DMS153 treated with DMSO at 0.1 percent for 48 hours (cell line): ENCODE measurements at regions not wholly inside any gene's neighbourhood (a gene's known extent, or its start where the extent isn't known, plus 50 kb on each side); places are given as distances from the start of the nearest gene placed in this dataset.

Source experiments
- DNase-seq: peaks from one replicate; lab custom pipeline; 2025; ENCODE audit not compliant: unreplicated experiment; lab: John Stamatoyannopoulos, UW

GRCh38 chr1:191641420-191642260 is 516.6 kb upstream of the RGS18 start:
- no peak for DNase-seq

DNA sequence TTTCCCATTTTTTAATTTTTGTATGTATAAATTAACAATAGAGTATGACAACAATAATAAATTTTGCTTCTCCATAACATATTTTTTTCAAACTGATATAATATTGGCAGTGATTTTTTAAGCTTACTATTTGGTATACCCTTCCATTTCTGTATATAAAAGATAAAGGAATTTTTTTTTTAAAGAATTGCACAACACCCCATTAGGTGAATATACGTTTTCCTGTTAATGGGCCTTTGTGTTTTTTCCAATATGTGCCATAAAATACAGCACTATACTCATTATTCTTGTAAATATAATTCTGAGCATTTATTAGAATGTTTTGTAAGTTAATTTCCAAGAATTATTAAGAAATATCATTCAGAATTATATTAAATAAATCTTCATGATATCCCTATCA is 515.2 kb upstream of the RGS18 start:
- no peak for DNase-seq

DNA sequence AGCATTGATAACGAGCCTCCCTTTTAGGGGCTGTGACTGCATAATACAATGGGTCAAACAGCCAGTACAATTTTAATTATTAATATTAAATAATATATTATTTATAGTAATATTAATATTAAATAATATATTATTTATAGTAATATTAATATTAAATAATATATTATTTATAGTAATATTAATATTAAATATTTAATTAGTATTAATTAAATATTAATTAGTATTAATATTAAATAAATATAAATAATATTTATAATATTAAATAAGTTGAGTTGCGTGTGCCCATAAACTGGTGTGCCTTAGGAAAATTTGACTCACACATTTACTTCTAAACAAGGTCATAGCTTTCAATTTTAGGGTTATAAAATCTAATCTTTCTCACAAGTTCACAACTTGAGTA is 509.3 kb upstream of the RGS18 start:
- DNase-seq, result no peak

DNA sequence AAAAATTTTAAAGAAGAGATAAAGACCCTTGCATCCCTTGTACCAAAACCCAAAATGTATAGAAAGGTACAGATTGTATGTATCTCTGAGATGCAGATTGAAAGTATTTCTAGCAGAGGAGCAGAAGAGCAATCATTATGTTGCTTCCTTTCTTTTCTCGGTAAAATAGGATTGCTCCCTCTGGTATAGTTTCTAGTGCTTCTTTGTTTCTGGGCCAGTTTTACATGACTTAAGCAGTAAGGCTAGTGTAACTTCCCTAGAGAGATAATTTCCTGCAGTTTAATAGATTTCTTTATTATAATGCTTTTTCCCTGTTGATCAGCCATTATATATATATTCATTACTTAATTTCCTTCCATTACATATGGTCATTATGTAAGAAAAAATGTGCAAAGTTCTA is 496.2 kb upstream of the RGS18 start:
- DNase-seq, result no peak

- no peak for DNase-seq
Observed at GRCh38 chr1:191662746-191663145, 495.5 kb upstream of the RGS18 start.

DNA sequence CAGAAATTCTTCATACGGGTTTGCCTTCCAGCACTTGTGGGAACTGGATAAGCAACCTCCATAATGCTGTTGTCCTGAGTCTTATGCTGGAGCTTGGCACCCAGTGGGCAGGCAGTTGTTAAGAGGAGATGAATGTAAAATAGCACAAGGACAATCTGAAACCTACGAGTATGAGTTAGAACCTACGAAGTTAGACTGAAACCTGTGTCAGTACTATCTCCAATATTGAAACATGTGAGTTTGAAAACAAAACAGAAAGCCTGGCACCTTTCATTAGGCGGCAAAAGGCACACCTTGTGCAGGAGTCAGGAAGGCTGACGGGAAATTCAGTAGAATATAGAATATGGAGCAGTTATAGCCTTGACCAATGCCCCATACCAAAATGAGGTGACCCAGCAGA is 489.7 kb upstream of the RGS18 start:
- no peak for DNase-seq

DNA sequence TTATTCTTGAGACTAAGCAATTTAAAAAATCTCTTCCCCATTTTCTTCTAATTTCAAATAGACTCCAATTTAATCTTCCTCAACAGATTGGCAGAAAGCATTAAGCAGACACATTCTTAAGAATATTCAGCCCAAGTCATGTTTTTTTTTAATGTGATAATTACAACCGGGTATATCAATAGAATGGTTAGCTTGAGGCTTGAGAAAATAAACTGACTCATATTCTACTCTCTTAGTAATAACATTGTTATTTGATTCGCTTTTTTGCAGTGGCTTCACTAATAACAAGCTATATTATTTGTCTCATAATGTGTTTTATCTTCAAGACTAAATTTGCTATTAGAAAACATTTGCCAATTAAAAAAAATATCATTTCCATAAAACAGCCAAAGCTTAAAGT is 488.6 kb upstream of the RGS18 start:
- DNase-seq, result no peak

DNA sequence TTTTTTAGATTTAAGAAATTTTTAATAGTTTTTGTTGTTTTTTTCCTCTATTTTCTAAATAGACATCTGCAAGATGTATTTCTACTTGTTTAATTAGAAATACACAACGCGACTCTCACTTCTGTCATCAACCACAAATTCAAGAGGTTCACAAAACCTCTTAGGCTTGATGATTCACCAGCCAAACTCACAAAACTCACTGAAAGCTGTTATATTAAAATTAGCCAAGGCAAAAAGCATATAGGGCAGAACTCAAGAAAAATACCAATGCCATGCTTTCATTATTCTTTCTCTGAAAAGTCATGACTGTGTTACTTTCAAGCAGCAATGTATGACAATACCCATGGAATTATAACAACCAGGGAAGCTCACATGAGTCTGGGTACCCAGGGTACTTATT is 487.0 kb upstream of the RGS18 start:
- no peak for DNase-seq

- DNase-seq, result no peak
Observed at GRCh38 chr1:191674626-191675179, 483.6 kb upstream of the RGS18 start.

DNA sequence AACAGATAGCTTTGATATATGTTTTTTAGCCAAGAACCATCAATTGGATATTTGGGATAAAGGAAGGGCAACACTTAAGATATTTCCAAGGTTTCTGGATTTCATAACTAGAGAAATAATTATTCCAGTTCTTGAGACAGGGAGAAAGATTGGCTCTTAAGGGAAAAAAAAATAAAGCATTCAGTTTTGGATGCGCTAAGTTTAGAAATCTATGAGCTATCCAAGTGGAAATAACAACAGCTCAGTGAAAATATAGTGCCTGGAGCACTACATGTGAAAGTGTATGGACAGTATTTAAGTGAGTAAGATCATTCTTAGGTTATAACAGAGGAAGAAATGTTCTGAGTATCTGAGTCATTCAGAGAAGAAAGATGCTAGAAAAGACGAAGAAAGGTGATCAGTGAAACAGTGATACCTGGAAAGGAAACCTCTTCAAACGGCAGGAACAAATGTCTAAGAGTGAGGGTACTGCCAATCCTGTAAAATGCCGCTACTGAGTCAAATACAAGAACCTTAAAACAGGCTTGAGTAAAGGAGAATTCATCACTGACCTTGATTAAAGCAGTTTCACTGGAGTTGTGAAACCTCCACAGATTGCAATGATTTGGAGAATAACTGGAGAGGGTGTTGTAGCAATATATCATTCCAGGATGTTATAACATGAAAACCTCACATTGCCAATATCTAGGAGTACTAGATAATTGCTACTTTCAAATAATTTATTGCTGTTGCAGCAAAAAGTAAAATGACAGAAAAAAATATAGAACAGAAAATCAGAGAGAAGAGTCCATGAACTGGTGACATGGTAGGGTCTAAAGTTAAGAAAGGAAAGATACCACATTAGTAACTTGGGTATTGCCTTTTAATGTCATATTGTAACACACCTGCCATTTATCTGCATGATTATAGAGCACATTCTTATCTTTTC is 482.1 kb upstream of the RGS18 start:
- DNase-seq, result no peak

- no peak for DNase-seq
Observed at GRCh38 chr1:191685669-191686068, 472.6 kb upstream of the RGS18 start.

GRCh38 chr1:191687721-191688120 is 470.5 kb upstream of the RGS18 start:
- DNase-seq, result no peak

DNA sequence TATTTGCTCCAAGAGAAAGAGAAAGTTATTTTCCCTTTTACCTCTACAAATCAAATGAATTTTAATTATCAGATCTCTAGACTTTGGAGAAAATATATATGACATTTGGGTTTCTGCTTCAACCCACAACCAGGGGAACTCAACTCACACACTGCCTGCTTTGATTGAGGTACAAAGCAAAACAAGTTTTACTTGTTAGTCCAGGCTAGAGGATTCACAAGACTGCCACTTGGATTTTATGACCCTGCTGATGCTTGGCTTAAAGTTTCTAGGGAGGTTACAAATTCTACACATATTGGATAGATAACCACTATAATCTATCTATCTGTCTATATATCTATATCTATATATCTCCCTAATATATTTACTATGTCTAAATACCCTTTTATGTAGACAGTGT is 467.3 kb upstream of the RGS18 start:
- DNase-seq, result no peak

DNA sequence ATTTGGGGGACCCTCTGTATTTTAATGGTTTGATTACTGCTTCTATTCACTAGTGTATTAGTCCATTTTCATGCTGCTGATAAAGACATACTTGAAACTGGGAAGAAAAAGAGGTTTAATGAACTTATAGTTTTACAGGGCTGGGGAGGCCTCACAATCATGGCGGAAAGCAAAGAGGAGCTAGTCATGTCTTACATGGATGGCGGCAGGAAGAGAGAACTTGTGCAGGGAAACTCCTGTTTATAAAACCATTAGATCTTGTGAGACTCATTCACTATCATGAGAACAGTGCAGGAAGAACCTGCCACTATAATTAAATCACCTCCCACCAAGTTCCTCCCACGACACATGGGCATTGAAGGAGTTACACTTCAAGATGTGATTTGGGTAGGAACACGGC is 464.5 kb upstream of the RGS18 start:
- DNase-seq, result no peak

- no peak for DNase-seq
Observed at GRCh38 chr1:191695865-191696264, 462.4 kb upstream of the RGS18 start.

DNA sequence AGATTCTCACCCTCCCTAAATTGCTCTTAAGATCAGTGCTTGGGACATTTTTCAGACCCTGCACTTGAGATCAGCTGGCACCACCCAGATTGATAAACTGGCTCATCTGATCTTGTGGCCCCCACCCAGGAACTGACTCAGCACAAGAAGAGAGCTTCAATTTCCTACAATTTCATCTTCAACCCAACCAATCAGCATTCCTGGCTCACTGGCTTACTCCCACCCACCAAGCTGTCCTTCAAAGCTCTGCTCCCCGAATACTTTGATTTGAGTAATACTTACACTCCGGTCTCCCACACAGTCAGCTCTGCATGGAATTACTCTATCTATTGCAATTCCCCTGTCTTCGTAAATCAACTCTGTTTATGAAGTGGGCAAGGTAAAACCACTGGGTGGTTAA is 461.9 kb upstream of the RGS18 start:
- DNase-seq, result no peak

GRCh38 chr1:191697556-191697955 is 460.7 kb upstream of the RGS18 start:
- DNase-seq, result no peak

DNA sequence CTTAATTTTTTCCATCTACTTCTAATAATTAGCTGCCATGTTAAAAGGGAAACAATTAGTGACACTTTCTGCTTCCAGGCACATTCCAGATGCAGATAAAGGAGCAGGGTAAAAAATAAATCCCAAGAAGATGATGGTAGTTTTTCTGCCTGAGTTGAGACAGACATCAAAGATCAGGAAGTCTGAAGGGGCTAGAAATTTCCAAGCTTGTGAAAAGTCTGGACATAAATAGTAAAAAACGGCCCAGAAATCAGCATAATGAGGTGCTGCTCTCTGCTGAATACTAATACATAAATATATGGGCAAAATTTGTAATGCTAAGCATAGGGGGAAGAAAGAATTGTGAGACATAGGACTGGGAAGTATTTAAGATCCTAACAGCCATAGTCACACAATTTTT is 460.0 kb upstream of the RGS18 start:
- no peak for DNase-seq

DNA sequence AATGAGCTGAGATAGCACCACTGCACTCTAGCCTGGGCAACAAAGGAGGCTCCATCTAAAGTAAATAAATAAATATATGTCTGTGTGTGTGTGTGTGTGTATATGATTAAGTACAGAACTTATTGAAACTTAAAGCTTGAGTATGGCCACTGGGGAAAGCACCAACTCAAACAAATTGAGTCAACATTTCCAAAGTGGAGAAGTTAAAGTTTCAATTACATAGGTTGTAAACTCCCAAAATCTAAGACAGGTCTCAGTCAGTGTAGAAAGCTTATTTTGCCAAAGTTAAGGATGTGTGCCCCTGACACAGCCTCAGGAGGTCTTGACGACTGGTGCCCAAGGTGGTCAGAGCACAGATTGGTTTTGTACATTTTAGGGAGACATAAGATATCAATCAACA is 458.9 kb upstream of the RGS18 start:
- no peak for DNase-seq

- no peak for DNase-seq
Observed at GRCh38 chr1:191700922-191701321, 457.3 kb upstream of the RGS18 start.

DNA sequence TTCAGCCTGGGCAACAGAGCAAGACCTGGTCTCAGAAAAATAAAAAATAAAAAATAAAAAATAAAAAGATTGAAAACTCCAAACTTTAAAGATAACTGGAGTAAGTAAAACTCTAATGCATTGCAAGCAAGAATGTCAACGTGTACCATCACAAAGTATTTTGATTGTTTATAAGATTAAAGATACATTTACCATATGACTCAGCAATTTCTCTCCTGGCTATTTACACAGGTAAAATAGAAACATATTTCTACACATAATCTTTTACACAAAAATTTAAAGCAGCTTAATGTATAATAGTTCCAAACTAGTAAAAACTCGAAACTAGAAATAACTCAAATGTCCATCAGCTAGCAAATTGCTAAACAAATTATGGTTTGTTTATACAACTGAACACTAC is 456.1 kb upstream of the RGS18 start:
- DNase-seq, result no peak

DNA sequence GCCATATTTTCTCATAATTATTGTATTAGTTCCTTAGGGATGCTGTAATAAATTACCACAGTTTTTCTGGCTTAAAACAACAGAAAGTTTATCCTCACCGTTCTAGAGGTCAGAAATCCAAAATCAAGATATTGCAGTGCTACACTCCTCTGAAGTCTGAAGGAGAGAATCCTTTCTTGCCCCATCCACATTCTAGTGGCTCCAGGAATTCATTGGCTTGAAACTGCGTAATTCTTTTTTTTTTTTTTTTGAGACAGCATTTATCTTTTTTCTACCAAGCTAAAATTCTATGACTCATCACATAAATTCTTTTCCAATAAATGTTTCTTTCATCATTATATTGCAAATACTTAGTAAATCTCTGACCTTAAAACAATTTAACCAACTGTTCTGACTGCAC is 451.0 kb upstream of the RGS18 start:
- no peak for DNase-seq
